WTC11 (cell line): ENCODE measurements at regions not wholly inside any gene's neighbourhood (a gene's known extent, or its start where the extent isn't known, plus 50 kb on each side); places are given as distances from the start of the nearest gene placed in this dataset.

Experiments
- ATAC-seq: fragments of 200-7000 bp; cut with Tn5 transposase; 2 replicates; pipeline ENCODE4 v1.10.0; 2021; ENCODE audit warnings: mild to moderate bottlenecking, moderate library complexity
- CTCF ChIA-PET: fragments of 300-600 bp; sonication (Branson Sonifier 250); formaldehyde crosslinking; loops from one replicate; lab custom pipeline; 2021; ENCODE audit warnings: antibody characterized with exemption; lab: Charles Lee
- POLR2A ChIA-PET: fragments of 350-600 bp; sonication (Branson Sonifier 250); formaldehyde crosslinking; loops from one replicate; lab custom pipeline; 2021; ENCODE audit warnings: antibody characterized with exemption; lab: Charles Lee
- DNase-seq: peaks from one replicate; pipeline ENCODE4 v3.0.0; 2021; ENCODE audit warnings: low spot score
- H3K27ac Mint-ChIP-seq: 2 replicates; pipeline ENCODE4 v1.8.0; 2021; ENCODE audit warnings: mixed read lengths
- H3K27me3 Mint-ChIP-seq: 2 replicates; pipeline ENCODE4 v1.8.0; 2021; ENCODE audit warnings: low read depth, mild to moderate bottlenecking, moderate library complexity, mixed read lengths
- H3K36me3 Mint-ChIP-seq: 2 replicates; pipeline ENCODE4 v1.8.0; 2021; ENCODE audit warnings: mixed read lengths
- H3K4me1 Mint-ChIP-seq: 2 replicates; pipeline ENCODE4 v1.8.0; 2022; ENCODE audit warnings: mixed read lengths
- H3K4me3 Mint-ChIP-seq: 2 replicates; pipeline ENCODE4 v1.8.0; 2021; ENCODE audit warnings: mild to moderate bottlenecking, moderate library complexity, mixed read lengths
- H3K9me3 Mint-ChIP-seq: 2 replicates; pipeline ENCODE4 v1.8.0; 2021; ENCODE audit warnings: mixed read lengths
- CREM ChIP-seq: sonication (generic); formaldehyde crosslinking; IDR thresholded peaks from 2 replicates; pipeline ENCODE4 v1.8.1; 2022; ENCODE audit warnings: mild to moderate bottlenecking, missing genetic modification reagents, moderate library complexity
- E2F4 ChIP-seq: sonication (generic); formaldehyde crosslinking; IDR thresholded peaks from 2 replicates; pipeline ENCODE4 v1.8.1; 2022; ENCODE audit warnings: low read depth, mild to moderate bottlenecking, moderate library complexity, missing genetic modification reagents, borderline replicate concordance
- ELF4 ChIP-seq: sonication (generic); formaldehyde crosslinking; IDR thresholded peaks from 2 replicates; pipeline ENCODE4 v1.8.1; 2022; ENCODE audit warnings: low read depth, mild to moderate bottlenecking, moderate library complexity, missing genetic modification reagents
- EMX1 ChIP-seq: fragments of 250-450 bp; sonication (Bioruptor Pico); IDR thresholded peaks from 2 replicates; pipeline ENCODE4 v1.8.0; 2021; ENCODE audit warnings: mild to moderate bottlenecking
- ERG ChIP-seq: fragments of 250-450 bp; sonication (Bioruptor Pico); IDR thresholded peaks from 2 replicates; pipeline ENCODE4 v1.8.0; 2021; ENCODE audit warnings: mild to moderate bottlenecking
- FOXJ3 ChIP-seq: sonication (generic); formaldehyde crosslinking; IDR thresholded peaks from 2 replicates; pipeline ENCODE4 v1.9.0; 2021; ENCODE audit warnings: missing genetic modification reagents, mild to moderate bottlenecking, borderline replicate concordance
- FOXP1 ChIP-seq: sonication (generic); formaldehyde crosslinking; IDR thresholded peaks from 2 replicates; pipeline ENCODE4 v1.8.0; 2022; ENCODE audit warnings: missing genetic modification reagents, mild to moderate bottlenecking, moderate library complexity, borderline replicate concordance
- FOXP4 ChIP-seq: sonication (generic); formaldehyde crosslinking; IDR thresholded peaks from 2 replicates; pipeline ENCODE4 v1.8.0; 2022; ENCODE audit warnings: mild to moderate bottlenecking, missing genetic modification reagents
- IRF2 ChIP-seq: sonication (generic); formaldehyde crosslinking; IDR thresholded peaks from 2 replicates; pipeline ENCODE4 v1.8.0; 2022; ENCODE audit warnings: low read depth, missing genetic modification reagents, borderline replicate concordance
- NFATC4 ChIP-seq: fragments of 250-450 bp; sonication (Bioruptor Pico); IDR thresholded peaks from 2 replicates; pipeline ENCODE4 v1.9.0; 2021; ENCODE audit warnings: mild to moderate bottlenecking
- NR3C1 ChIP-seq: sonication (generic); formaldehyde crosslinking; conservative IDR thresholded peaks from 2 replicates; pipeline ENCODE4 v1.8.1; 2023; ENCODE audit warnings: low read depth, mild to moderate bottlenecking, missing genetic modification reagents
- RORB ChIP-seq: fragments of 250-450 bp; sonication (Bioruptor Pico); IDR thresholded peaks from 2 replicates; pipeline ENCODE4 v1.9.0; 2021; ENCODE audit warnings: mild to moderate bottlenecking
- SOX15 ChIP-seq: fragments of 250-450 bp; sonication (Bioruptor Pico); IDR thresholded peaks from 2 replicates; pipeline ENCODE4 v1.9.0; 2021; ENCODE audit warnings: mild to moderate bottlenecking
- SP1 ChIP-seq: sonication (generic); formaldehyde crosslinking; conservative IDR thresholded peaks from 2 replicates; pipeline ENCODE4 v1.8.1; 2022; ENCODE audit warnings: missing genetic modification reagents
- TCF7 ChIP-seq: sonication (generic); formaldehyde crosslinking; IDR thresholded peaks from 2 replicates; pipeline ENCODE4 v1.8.0; 2022; ENCODE audit warnings: mild to moderate bottlenecking, low read depth, missing genetic modification reagents, moderate library complexity
- USF2 ChIP-seq: sonication (generic); formaldehyde crosslinking; IDR thresholded peaks from 2 replicates; pipeline ENCODE4 v1.8.1; 2023; ENCODE audit warnings: mild to moderate bottlenecking, missing genetic modification reagents, moderate library complexity
- ZNF138 ChIP-seq: sonication (generic); formaldehyde crosslinking; conservative IDR thresholded peaks from 2 replicates; pipeline ENCODE4 v1.8.1; 2022; ENCODE audit warnings: mild to moderate bottlenecking, moderate library complexity, missing genetic modification reagents
- ZNF317 ChIP-seq: sonication (generic); formaldehyde crosslinking; IDR thresholded peaks from 2 replicates; pipeline ENCODE4 v1.8.1; 2023; ENCODE audit warnings: low read depth, mild to moderate bottlenecking, moderate library complexity, missing genetic modification reagents, borderline replicate concordance
- ZNF423 ChIP-seq: fragments of 250-450 bp; sonication (Bioruptor Pico); IDR thresholded peaks from 2 replicates; pipeline ENCODE4 v2.1.2; 2022; ENCODE audit warnings: mild to moderate bottlenecking, moderate library complexity
- ZNF532 ChIP-seq: fragments of 250-450 bp; sonication (Bioruptor Pico); IDR thresholded peaks from 2 replicates; pipeline ENCODE4 v1.9.0; 2021; ENCODE audit warnings: mild to moderate bottlenecking, borderline replicate concordance
- ZSCAN18 ChIP-seq: fragments of 250-450 bp; sonication (Bioruptor Pico); IDR thresholded peaks from 2 replicates; pipeline ENCODE4 v2.1.2; 2022; ENCODE audit warnings: mild to moderate bottlenecking, moderate library complexity

GRCh38 chr10:83701799-83702198 is 437.5 kb upstream of the GHITM start (continued):
- no peak for TF ChIP-seq ERG (CRISPR knock-in tag)
- no peak for TF ChIP-seq ZNF317 (CRISPR knock-in tag)
- no peak for TF ChIP-seq TCF7
- no peak for TF ChIP-seq ZNF423 (CRISPR knock-in tag)

- no peaks in the 10 kb centered on the region for H3K27me3 Mint-ChIP-seq
- H3K4me3 Mint-ChIP-seq, result no peak overlapping the region
- no peaks in the 10 kb centered on the region for H3K36me3 Mint-ChIP-seq
- no peak for ATAC-seq
- peaks cover 14% of the 10 kb centered on the region for H3K9me3 Mint-ChIP-seq
- H3K4me1 Mint-ChIP-seq, result peaks cover 7% of the 10 kb centered on the region; the same call in 1 of the 2 replicates
- no peak overlapping the region for H3K27ac Mint-ChIP-seq
- TF ChIP-seq E2F4 (CRISPR knock-in tag), result no peak
- TF ChIP-seq ELF4 (CRISPR knock-in tag), result no peak
- no peak for TF ChIP-seq ZNF423 (CRISPR knock-in tag)
- TF ChIP-seq ZNF138 (CRISPR knock-in tag), result no peak
- no peak for TF ChIP-seq USF2 (CRISPR knock-in tag)
- no peak for TF ChIP-seq FOXP1 (CRISPR knock-in tag)
- TF ChIP-seq ZSCAN18 (CRISPR knock-in tag), result no peak
- TF ChIP-seq TCF7, result no peak
- no peak for TF ChIP-seq CREM (CRISPR knock-in tag)
- TF ChIP-seq SOX15, result no peak
- no peak for TF ChIP-seq FOXP4 (CRISPR knock-in tag)
- ChIA-PET CTCF (no interaction called here), POLR2A (no interaction called here)
- DNase-seq, result no peak
Measured at GRCh38 chr10:83702731-83703130, 436.6 kb upstream of the GHITM start.

- H3K9me3 Mint-ChIP-seq, result peaks cover 14% of the 10 kb centered on the region
- DNase-seq (no peak), ATAC-seq (no peak)
- no peak overlapping the region for H3K27ac Mint-ChIP-seq
- no peak overlapping the region for H3K4me3 Mint-ChIP-seq
- no peaks in the 10 kb centered on the region for H3K36me3 Mint-ChIP-seq
- ChIA-PET CTCF (no interaction called here), POLR2A (no interaction called here)
- H3K27me3 Mint-ChIP-seq, result no peaks in the 10 kb centered on the region
- H3K4me1 Mint-ChIP-seq, result peaks cover 7% of the 10 kb centered on the region; the same call in 1 of the 2 replicates
- TF ChIP-seq SP1 (no peak), RORB (CRISPR knock-in tag) (no peak), FOXP4 (CRISPR knock-in tag) (no peak), NFATC4 (CRISPR knock-in tag) (no peak), FOXJ3 (CRISPR knock-in tag) (no peak), EMX1 (CRISPR knock-in tag) (no peak), ZNF532 (CRISPR knock-in tag) (no peak), NR3C1 (CRISPR knock-in tag) (no peak), IRF2 (CRISPR knock-in tag) (no peak), ZNF317 (CRISPR knock-in tag) (no peak)
Measured at GRCh38 chr10:83706120-83706519, 433.2 kb upstream of the GHITM start.
